Right lobe of liver (tissue), 6 donors: ENCODE measurements at regions not wholly inside any gene's neighbourhood (a gene's known extent, or its start where the extent isn't known, plus 50 kb on each side); places are given as distances from the start of the nearest gene placed in this dataset.

Source experiments
- ATAC-seq, 4 donors: fragments of 200-7000 bp; cut with Tn5 transposase; one replicate each; pipeline ENCODE4 v1.9.1; 2020; ENCODE audit warnings: mild to moderate bottlenecking in 4 of 4, moderate library complexity in 4 of 4
- DNase-seq, 3 donors: peaks; one replicate each; pipeline ENCODE4 v3.0.0-alpha.2; 2020
- H3K27ac ChIP-seq, 3 donors: fragments of 200-600 bp; one replicate each; pipeline ENCODE4 v1.8.0; 2022
- H3K27me3 ChIP-seq, 2 donors: fragments of 200-600 bp; one replicate each; pipeline ENCODE4 v1.8.0; 2022
- H3K36me3 ChIP-seq, 4 donors: fragments of 200-600 bp; sonication (generic) in 1 of 4; one replicate each; pipeline versions ENCODE4 v1.5.1 to v1.8.0; 2017 to 2022; ENCODE audit warnings: control low read depth in 1 of 4
- H3K4me1 ChIP-seq, 4 donors: fragments of 200-600 bp; sonication (generic) in 1 of 4; one replicate each; pipeline versions ENCODE4 v1.5.1 to v1.8.0; 2017 to 2022; ENCODE audit warnings: control low read depth in 1 of 4
- H3K4me3 ChIP-seq, 3 donors: fragments of 200-600 bp; one replicate each; pipeline ENCODE4 v1.8.0; 2022
- H3K9me3 ChIP-seq, 4 donors: fragments of 200-600 bp; sonication (generic) in 1 of 4; one replicate each; pipeline versions ENCODE4 v1.5.1 to v1.8.0; 2017 to 2022; ENCODE audit warnings: control low read depth in 1 of 4
- CTCF ChIP-seq, 4 donors: fragments of 200-600 bp in 3 of 4; fragments of 450-650 bp in 1 of 4; IDR thresholded peaks; one replicate each; pipeline versions ENCODE4 v1.5.1 to v1.8.0; 2016 to 2022; ENCODE audit warnings: antibody characterized with exemption in 4 of 4, mild to moderate bottlenecking in 2 of 4
- POLR2A ChIP-seq: fragments of 450-650 bp; IDR thresholded peaks from one replicate; pipeline ENCODE4 v1.6.1; 2017; ENCODE audit warnings: antibody characterized with exemption, mild to moderate bottlenecking
- WGBS: methylation state at CpG from one replicate; pipeline ENCODE4 v1.1.6; 2018; ENCODE audit warnings: low coverage, low lambda C conversion rate; ENCODE audit not compliant: insufficient coverage; ENCODE audit errors: missing lambda C conversion rate; 5-methylcytosine and 5-hydroxymethylcytosine counted together
- intact Hi-C, 2 donors: fragments of 100-400 bp; cut with DNase I; formaldehyde crosslinking; loops; one replicate each; pipeline versions ENCODE4 v1.11.2 to v1.14.1; 2022
- donor health status: DM: no; HTN: yes; CAD: no.
- donor health status: DM: no; HTN: no; CAD: no.
- donor health status: DM: no; HTN: no; CAD: no.
- donor health status: DM: no; HTN: yes; CAD: no.
- donor health status: DM: no; HTN: yes; CAD: no.

GRCh38 chr18:43481069-43481468, 203.8 kb upstream of the SYT4 start:
- Histone ChIP-seq H3K27ac (no peak overlapping the region), H3K4me3 (no peak overlapping the region), H3K36me3 (no peaks in the 10 kb centered on the region), H3K4me1 (no peaks in the 10 kb centered on the region), H3K27me3 (no peaks in the 10 kb centered on the region), H3K9me3 (no peaks in the 10 kb centered on the region)
- WGBS: 81% methylated on average over 3 of the region's 3 CpGs
- no peak for ATAC-seq
- no peak for TF ChIP-seq POLR2A
- no peak for TF ChIP-seq CTCF (IDR thresholded peaks at IDR 0.05)
- intact Hi-C loops: no loop called here
- DNase-seq: no peak

GRCh38 chr18:43482136-43482535, 204.8 kb upstream of the SYT4 start:
- no peaks in the 10 kb centered on the region for H3K36me3 ChIP-seq
- no peaks in the 10 kb centered on the region for H3K27me3 ChIP-seq
- no peaks in the 10 kb centered on the region for H3K9me3 ChIP-seq
- H3K27ac ChIP-seq: no peak overlapping the region
- ATAC-seq (no peak), DNase-seq (no peak)
- WGBS: 74% methylated on average over 10 of the region's 14 CpGs
- H3K4me1 ChIP-seq: no peaks in the 10 kb centered on the region
- intact Hi-C loops: no loop called here
- TF ChIP-seq CTCF (IDR thresholded peaks at IDR 0.05) (no peak), POLR2A (no peak)
- H3K4me3 ChIP-seq: no peak overlapping the region

- no peak overlapping the region for H3K27ac ChIP-seq
- no CpG with 5 or more reads among the region's 14 CpGs for WGBS
- no peaks in the 10 kb centered on the region for H3K4me1 ChIP-seq
- no peaks in the 10 kb centered on the region for H3K36me3 ChIP-seq
- intact Hi-C loops: no loop called here
- TF ChIP-seq CTCF (IDR thresholded peaks at IDR 0.05) (no peak), POLR2A (no peak)
- no peaks in the 10 kb centered on the region for H3K27me3 ChIP-seq
- ATAC-seq (no peak), DNase-seq (no peak)
- no peak overlapping the region for H3K4me3 ChIP-seq
- no peaks in the 10 kb centered on the region for H3K9me3 ChIP-seq
These were observed 205.3 kb upstream of the SYT4 start for GRCh38 chr18:43482600-43482999.

- ATAC-seq: peak in 3 of 4 donors; percentile 14 to 70 (median 62)
- H3K36me3 ChIP-seq: no peaks in the 10 kb centered on the region
- H3K4me3 ChIP-seq: no peak overlapping the region
- DNase-seq: no peak
- no peak overlapping the region for H3K27ac ChIP-seq
- intact Hi-C loops: no loop called here
- no peak for TF ChIP-seq POLR2A
- TF ChIP-seq CTCF (IDR thresholded peaks at IDR 0.05): no peak
- no peaks in the 10 kb centered on the region for H3K9me3 ChIP-seq
- WGBS: 83% methylated on average over 1 of the region's 1 CpG
- H3K4me1 ChIP-seq: no peaks in the 10 kb centered on the region
- no peaks in the 10 kb centered on the region for H3K27me3 ChIP-seq
These were observed 207.4 kb upstream of the SYT4 start for GRCh38 chr18:43484710-43485109.

- Histone ChIP-seq H3K36me3 (no peaks in the 10 kb centered on the region), H3K27me3 (no peaks in the 10 kb centered on the region), H3K9me3 (no peaks in the 10 kb centered on the region), H3K27ac (no peak overlapping the region), H3K4me3 (no peak overlapping the region), H3K4me1 (no peaks in the 10 kb centered on the region)
- intact Hi-C loops: no loop called here
- ATAC-seq: peak in 1 of 4 donors; percentile 41
- 78% methylated on average over 3 of the region's 5 CpGs for WGBS
- TF ChIP-seq CTCF (IDR thresholded peaks at IDR 0.05): no peak
- no peak for TF ChIP-seq POLR2A
- no peak for DNase-seq
These were observed 208.3 kb upstream of the SYT4 start for GRCh38 chr18:43485545-43485963.
